PC-9 (cell line): ENCODE measurements at regions not wholly inside any gene's neighbourhood (a gene's known extent, or its start where the extent isn't known, plus 50 kb on each side); places are given as distances from the start of the nearest gene placed in this dataset.

Experiments
- EZH2 ChIP-seq: fragments of 200-600 bp; sonication (generic); IDR thresholded peaks from 2 replicates; pipeline ENCODE4 v1.8.0; 2017; ENCODE audit warnings: antibody characterized with exemption, low read depth
- TF ChIP-seq, protein P1 (sequence below): fragments of 200-600 bp; sonication (generic); conservative IDR thresholded peaks from 2 replicates; pipeline ENCODE4 v1.6.1; 2017; ENCODE audit warnings: mixed run types, antibody characterized with exemption, mild to moderate bottlenecking, moderate library complexity

DNA sequence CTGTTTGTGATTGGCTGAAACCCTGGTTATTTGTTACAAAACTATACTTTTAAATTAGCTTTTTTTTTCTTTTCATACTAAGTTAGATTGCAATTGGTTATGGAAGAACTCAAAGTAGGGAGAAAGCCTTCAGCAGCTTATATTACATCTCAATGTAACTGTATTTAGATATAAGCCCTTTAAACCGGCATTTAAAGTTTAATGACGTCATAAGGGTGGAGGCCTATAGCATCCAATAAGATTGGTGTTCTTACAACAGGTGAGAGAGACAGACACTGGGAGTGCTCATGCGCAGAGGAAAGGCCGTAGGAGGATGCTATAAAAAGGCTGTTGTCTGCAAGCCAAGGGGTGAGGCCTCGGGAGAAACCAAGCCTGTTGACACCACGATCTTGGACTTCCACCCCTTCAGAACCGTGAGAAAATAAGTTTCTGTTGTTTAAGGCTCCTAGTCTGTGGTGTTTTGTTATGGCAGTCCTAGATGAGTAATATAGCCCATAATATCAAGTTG, 1198.8 kb upstream of the SPRY2 start:
- no peak for TF ChIP-seq EZH2
- TF ChIP-seq, protein P1, sequence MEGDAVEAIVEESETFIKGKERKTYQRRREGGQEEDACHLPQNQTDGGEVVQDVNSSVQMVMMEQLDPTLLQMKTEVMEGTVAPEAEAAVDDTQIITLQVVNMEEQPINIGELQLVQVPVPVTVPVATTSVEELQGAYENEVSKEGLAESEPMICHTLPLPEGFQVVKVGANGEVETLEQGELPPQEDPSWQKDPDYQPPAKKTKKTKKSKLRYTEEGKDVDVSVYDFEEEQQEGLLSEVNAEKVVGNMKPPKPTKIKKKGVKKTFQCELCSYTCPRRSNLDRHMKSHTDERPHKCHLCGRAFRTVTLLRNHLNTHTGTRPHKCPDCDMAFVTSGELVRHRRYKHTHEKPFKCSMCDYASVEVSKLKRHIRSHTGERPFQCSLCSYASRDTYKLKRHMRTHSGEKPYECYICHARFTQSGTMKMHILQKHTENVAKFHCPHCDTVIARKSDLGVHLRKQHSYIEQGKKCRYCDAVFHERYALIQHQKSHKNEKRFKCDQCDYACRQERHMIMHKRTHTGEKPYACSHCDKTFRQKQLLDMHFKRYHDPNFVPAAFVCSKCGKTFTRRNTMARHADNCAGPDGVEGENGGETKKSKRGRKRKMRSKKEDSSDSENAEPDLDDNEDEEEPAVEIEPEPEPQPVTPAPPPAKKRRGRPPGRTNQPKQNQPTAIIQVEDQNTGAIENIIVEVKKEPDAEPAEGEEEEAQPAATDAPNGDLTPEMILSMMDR = no peak
